ENCODE measurements at regions not wholly inside any gene's neighbourhood (a gene's known extent, or its start where the extent isn't known, plus 50 kb on each side); places are given as distances from the start of the nearest gene placed in this dataset.

GRCh38 chr18:53894675-53895442 is 329.6 kb downstream of the MBD2 start:
- no peaks in the 10 kb centered on the region for H3K4me1 ChIP-seq (replicated peaks in 1 of 2; ENCODE audit: control insufficient read depth in 2 of 2, insufficient read depth in 2 of 2, low read length in 2 of 2)
- no peak overlapping the region for H3K4me3 ChIP-seq
- H3K4me2 ChIP-seq (ENCODE audit: insufficient read depth, low read length): no peak overlapping the region
- ChIA-PET POLR2A (no interaction called here), CTCF (ENCODE audit: low intra/inter-chr PET ratio) (no interaction called here)
- no peak overlapping the region for H2AFZ ChIP-seq (ENCODE audit: low read depth, low read length)
- no peaks in the 10 kb centered on the region for H3K36me3 ChIP-seq (ENCODE audit: control insufficient read depth, insufficient read depth, low read length)
- H4K20me1 ChIP-seq (replicated peaks; ENCODE audit: control insufficient read depth, insufficient read depth, low read length): no peaks in the 10 kb centered on the region
- 0 out of 2 replicates have a peak, but pooled peaks cover 1% of the 10 kb centered on the region for H3K9me3 ChIP-seq (replicated peaks; ENCODE audit: control insufficient read depth, insufficient read depth, low read depth, low read length)
- WGBS (ENCODE audit: insufficient coverage, low coverage, missing lambda C conversion rate): 0% methylated on average over 1 of the region's 5 CpGs
- in situ Hi-C loops (cut with MboI) (no loop called here), intact Hi-C loops (cut with micrococcal nuclease) (no loop called here)
- H3K27ac ChIP-seq (ENCODE audit: extremely low read depth, low read depth, low read length): no peak overlapping the region
- H3K79me2 ChIP-seq (ENCODE audit: control insufficient read depth, insufficient read depth, low read length): no peaks in the 10 kb centered on the region
- no peaks in the 10 kb centered on the region for H3K27me3 ChIP-seq (ENCODE audit: control insufficient read depth in 2 of 2, insufficient read depth in 2 of 2, low read length in 2 of 2)
- FAIRE-seq: no peak
- no peak for DNase-seq (ENCODE audit: extremely low read depth in 1 of 4, low spot score in 3 of 4)
- H3K9ac ChIP-seq (ENCODE audit: insufficient read depth in 1 of 2, low read depth in 2 of 2, low read length in 2 of 2): no peak overlapping the region
- no TSS peak for BruUV-seq (replicated peaks)
- no peaks in the 10 kb centered on the region for H3K9me1 ChIP-seq (ENCODE audit: control insufficient read depth, insufficient read depth, low read length)
- ATAC-seq: no peak
- TF ChIP-seq HDAC8 (tag; IDR thresholded peaks at IDR 0.05): no peak
- no peak for TF ChIP-seq SFPQ (IDR thresholded peaks at IDR 0.05; ENCODE audit: low read depth, low read length)
- TF ChIP-seq AFF4 (CRISPR knock-in tag; IDR thresholded peaks at IDR 0.05): no peak
- TF ChIP-seq MAZ (CRISPR knock-in tag; conservative IDR thresholded peaks at IDR 0.05 in 1 of 2, IDR thresholded peaks at IDR 0.05 in 1 of 2): no peak
- TF ChIP-seq CEBPB (tag; IDR thresholded peaks at IDR 0.05): no peak
- TF ChIP-seq, protein P1, sequence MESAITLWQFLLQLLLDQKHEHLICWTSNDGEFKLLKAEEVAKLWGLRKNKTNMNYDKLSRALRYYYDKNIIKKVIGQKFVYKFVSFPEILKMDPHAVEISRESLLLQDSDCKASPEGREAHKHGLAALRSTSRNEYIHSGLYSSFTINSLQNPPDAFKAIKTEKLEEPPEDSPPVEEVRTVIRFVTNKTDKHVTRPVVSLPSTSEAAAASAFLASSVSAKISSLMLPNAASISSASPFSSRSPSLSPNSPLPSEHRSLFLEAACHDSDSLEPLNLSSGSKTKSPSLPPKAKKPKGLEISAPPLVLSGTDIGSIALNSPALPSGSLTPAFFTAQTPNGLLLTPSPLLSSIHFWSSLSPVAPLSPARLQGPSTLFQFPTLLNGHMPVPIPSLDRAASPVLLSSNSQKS (CRISPR knock-in tag; IDR thresholded peaks at IDR 0.05): no peak
- no peak for TF ChIP-seq POLR2H (tag; IDR thresholded peaks at IDR 0.05; ENCODE audit: low read depth)
- TF ChIP-seq MYBL2 (IDR thresholded peaks at IDR 0.05; ENCODE audit: low read depth): no peak
- TF ChIP-seq MYBL2 (CRISPR knock-in tag; IDR thresholded peaks at IDR 0.05; ENCODE audit: borderline replicate concordance): no peak
- no peak for TF ChIP-seq ATF1 (CRISPR knock-in tag; IDR thresholded peaks at IDR 0.05)
- TF ChIP-seq ATF1 (tag; IDR thresholded peaks at IDR 0.05): no peak
- no peak for TF ChIP-seq ELF2 (CRISPR knock-in tag; IDR thresholded peaks at IDR 0.05)
- TF ChIP-seq, protein P2, sequence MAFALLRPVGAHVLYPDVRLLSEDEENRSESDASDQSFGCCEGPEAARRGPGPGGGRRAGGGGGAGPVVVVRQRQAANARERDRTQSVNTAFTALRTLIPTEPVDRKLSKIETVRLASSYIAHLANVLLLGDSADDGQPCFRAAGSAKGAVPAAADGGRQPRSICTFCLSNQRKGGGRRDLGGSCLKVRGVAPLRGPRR (CRISPR knock-in tag; IDR thresholded peaks at IDR 0.05): no peak
- TF ChIP-seq NFIC (IDR thresholded peaks at IDR 0.05): no peak
- TF ChIP-seq ZFP36 (IDR thresholded peaks at IDR 0.05; ENCODE audit: low read depth, low read length, partially characterized antibody): no peak
- TF ChIP-seq ZNF184 (CRISPR knock-in tag; IDR thresholded peaks at IDR 0.05): no peak

All from K562 (cell line).